Testis (tissue), 2 donors: ENCODE measurements at regions not wholly inside any gene's neighbourhood (a gene's known extent, or its start where the extent isn't known, plus 50 kb on each side); places are given as distances from the start of the nearest gene placed in this dataset.

ENCODE experiments used
- DNase-seq: peaks from one replicate; pipeline ENCODE4 v3.0.0-alpha.2; 2019
- H3K27ac ChIP-seq, 2 donors: fragments of 200-600 bp; sonication (generic); one replicate each; pipeline ENCODE4 v1.5.1; 2019
- H3K27me3 ChIP-seq: fragments of 200-600 bp; sonication (generic); one replicate; pipeline ENCODE4 v1.5.1; 2019
- H3K36me3 ChIP-seq: fragments of 200-600 bp; sonication (generic); one replicate; pipeline ENCODE4 v1.5.1; 2017; ENCODE audit warnings: low read depth; ENCODE audit errors: missing control alignments
- H3K4me1 ChIP-seq: fragments of 200-600 bp; sonication (generic); one replicate; pipeline ENCODE4 v1.5.1; 2019
- H3K4me3 ChIP-seq, 2 donors: fragments of 200-600 bp; sonication (generic); one replicate each; pipeline ENCODE4 v1.5.1; 2017 to 2019
- H3K9me3 ChIP-seq: fragments of 200-600 bp; sonication (generic); one replicate; pipeline ENCODE4 v1.5.1; 2017
- CTCF ChIP-seq, 3 experiments: fragments of 450-650 bp in 2 of 3; fragments of 200-600 bp in 1 of 3; sonication (generic) in 1 of 3; IDR thresholded peaks; one replicate each; pipeline ENCODE4 v1.5.1; 2016 to 2019; ENCODE audit warnings: antibody characterized with exemption in 3 of 3, mild to moderate bottlenecking in 2 of 3, moderate library complexity in 1 of 3
- POLR2A ChIP-seq: fragments of 450-650 bp; IDR thresholded peaks from one replicate; pipeline ENCODE4 v1.6.1; 2017; ENCODE audit warnings: antibody characterized with exemption, mild to moderate bottlenecking, moderate library complexity
- WGBS, 2 donors: methylation state at CpG; one replicate each; pipeline ENCODE4 v1.1.5; 2018; 5-methylcytosine and 5-hydroxymethylcytosine counted together
- intact Hi-C: fragments of 100-400 bp; cut with DNase I; formaldehyde crosslinking; loops from one replicate; pipeline ENCODE4 v1.15.1; 2023; ENCODE audit warnings: low total_unique reads
- small RNA-seq, 2 donors: library from RNA; depleted of rRNA; stranded (forward); fragments of <200 nt; gene quantifications; one replicate each; pipeline ENCODE3, GENCODE V24; 2016

- 83 to 89% methylated on average over 3 of the region's 3 CpGs for WGBS, 2 donors
- TF ChIP-seq CTCF (IDR thresholded peaks at IDR 0.05): no peak
- TF ChIP-seq POLR2A: no peak
- intact Hi-C loops: no loop called here
- no peak for DNase-seq
- Histone ChIP-seq H3K36me3 (no peaks in the 10 kb centered on the region), H3K9me3 (no peaks in the 10 kb centered on the region), H3K4me1 (no peaks in the 10 kb centered on the region), H3K4me3 (no peak overlapping the region), H3K27ac (no peak overlapping the region), H3K27me3 (no peaks in the 10 kb centered on the region)
Observed at GRCh38 chr5:9692576-9692975, 62.4 kb upstream of the TAS2R1 start.

GRCh38 chr5:9691261-9691660 lies 61.1 kb upstream of the TAS2R1 start:
- no peaks in the 10 kb centered on the region for H3K36me3 ChIP-seq
- H3K4me3 ChIP-seq: no peak overlapping the region
- H3K4me1 ChIP-seq: no peaks in the 10 kb centered on the region
- no peak for DNase-seq
- WGBS, 2 donors: 83 to 91% methylated on average over 5 of the region's 5 CpGs
- intact Hi-C loops: no loop called here
- H3K27me3 ChIP-seq: no peaks in the 10 kb centered on the region
- no peak for TF ChIP-seq POLR2A
- TF ChIP-seq CTCF (IDR thresholded peaks at IDR 0.05): no peak
- H3K9me3 ChIP-seq: no peaks in the 10 kb centered on the region
- H3K27ac ChIP-seq: no peak overlapping the region

GRCh38 chr5:9690751-9691150 lies 60.6 kb upstream of the TAS2R1 start:
- DNase-seq: no peak
- 79 to 85% methylated on average over 8 of the region's 8 CpGs for WGBS, 2 donors

GRCh38 chr5:9686216-9686615 lies 56.1 kb upstream of the TAS2R1 start:
- Histone ChIP-seq H3K36me3 (no peaks in the 10 kb centered on the region), H3K4me1 (no peaks in the 10 kb centered on the region), H3K4me3 (no peak overlapping the region), H3K27me3 (no peaks in the 10 kb centered on the region), H3K9me3 (no peaks in the 10 kb centered on the region), H3K27ac (no peak overlapping the region)
- 73 to 83% methylated on average over 2 of the region's 2 CpGs for WGBS, 2 donors
- no peak for TF ChIP-seq POLR2A
- intact Hi-C loops: no loop called here
- no peak for DNase-seq

More at GRCh38 chr5:9690751-9691150, 60.6 kb upstream of the TAS2R1 start:
- Histone ChIP-seq H3K36me3 (no peaks in the 10 kb centered on the region), H3K4me3 (no peak overlapping the region), H3K27ac (no peak overlapping the region), H3K4me1 (no peaks in the 10 kb centered on the region), H3K27me3 (no peaks in the 10 kb centered on the region), H3K9me3 (no peaks in the 10 kb centered on the region)
- intact Hi-C loops: no loop called here
- TF ChIP-seq CTCF (IDR thresholded peaks at IDR 0.05) (no peak), POLR2A (no peak)

GRCh38 chr5:9681706-9682105 lies 51.6 kb upstream of the TAS2R1 start:
- H3K4me3 ChIP-seq: no peak overlapping the region
- no peaks in the 10 kb centered on the region for H3K4me1 ChIP-seq
- no peak overlapping the region for H3K27ac ChIP-seq
- no peaks in the 10 kb centered on the region for H3K9me3 ChIP-seq
- no peaks in the 10 kb centered on the region for H3K27me3 ChIP-seq
- intact Hi-C loops: no loop called here
- TF ChIP-seq CTCF (IDR thresholded peaks at IDR 0.05) (no peak), POLR2A (no peak)
- no peak for DNase-seq
- no peaks in the 10 kb centered on the region for H3K36me3 ChIP-seq
- 76 to 80% methylated on average over 1 of the region's 1 CpG for WGBS, 2 donors

Small RNA genes lying in the stretch of these regions (small RNA-seq; reads per million reads assigned to genes)
- gene AC034229.5 (0 reads per million in 2 donors), gene AC034229.6 (0 reads per million in 2 donors), gene AC091905.3 (0 reads per million in 2 donors), gene AC091905.4 (0 reads per million in 2 donors), gene RNA5SP177 (0.28 to 0.37 reads per million in 2 donors)
